Endothelial cell of umbilical vein (primary cell): ENCODE measurements at regions not wholly inside any gene's neighbourhood (a gene's known extent, or its start where the extent isn't known, plus 50 kb on each side); places are given as distances from the start of the nearest gene placed in this dataset.

Experiments
- BruUV-seq: library from RNA; stranded (reverse); fragments of 400-500 nt; replicated peaks from 2 replicates; lab custom pipeline; 2021; lab: Mats Ljungman, UMichigan
- CTCF ChIA-PET: fragments of 300-600, 350-600 bp; sonication (Branson Sonifier 250); formaldehyde crosslinking; loops from one replicate; lab custom pipeline; 2021; ENCODE audit warnings: antibody characterized with exemption, inconsistent platforms; lab: Charles Lee
- POLR2A ChIA-PET: fragments of 300-600, 350-600 bp; sonication (Branson Sonifier 250); formaldehyde crosslinking; loops from one replicate; lab custom pipeline; 2021; ENCODE audit warnings: antibody characterized with exemption, inconsistent platforms; lab: Charles Lee
- DNase-seq: peaks from one replicate; pipeline ENCODE4 v3.0.0-alpha.2; 2011; ENCODE audit warnings: low read depth, low spot score
- FAIRE-seq: peaks from 2 replicates; lab custom pipeline; 2011; peaks lifted over from hg19 to GRCh38; lab: Jason Lieb, UNC
- H2AFZ ChIP-seq: 2 replicates; pipeline ENCODE4 v1.6.0; 2012; ENCODE audit warnings: low read depth, low read length, control low read depth, inconsistent platforms
- H3K27ac ChIP-seq: 2 replicates; pipeline ENCODE4 v1.5.1; 2011; ENCODE audit warnings: low read depth, mild to moderate bottlenecking, control low read depth, low read length, moderate library complexity; ENCODE audit not compliant: insufficient read depth
- H3K27me3 ChIP-seq, 2 experiments: 2 replicates each; pipeline versions ENCODE4 v1.6.0 to v1.6.1; 2011; ENCODE audit warnings: low read length in 2 of 2, mixed read lengths in 1 of 2; ENCODE audit not compliant: control insufficient read depth in 2 of 2, insufficient read depth in 2 of 2
- H3K36me3 ChIP-seq, 2 experiments: 2 replicates in 1 of 2; 3 replicates in 1 of 2; pipeline ENCODE4 v1.5.1; 2011; ENCODE audit warnings: low read length in 2 of 2, mild to moderate bottlenecking in 1 of 2, moderate library complexity in 1 of 2; ENCODE audit not compliant: control insufficient read depth in 2 of 2, insufficient read depth in 2 of 2; ENCODE audit errors: extremely low read depth in 1 of 2
- H3K4me1 ChIP-seq: 3 replicates; pipeline ENCODE4 v1.5.1; 2011; ENCODE audit warnings: mild to moderate bottlenecking, low read length; ENCODE audit not compliant: control insufficient read depth, insufficient read depth; ENCODE audit errors: extremely low read depth
- H3K4me2 ChIP-seq: 2 replicates; pipeline ENCODE4 v1.6.1; 2011; ENCODE audit warnings: low read length, control low read depth, mixed read lengths; ENCODE audit not compliant: insufficient read depth
- H3K4me3 ChIP-seq, 3 experiments: fragments of 200-600 bp in 1 of 3; sonication (generic), shearing (Covaris generic) in 1 of 3; replicated peaks in 1 of 3; 2 replicates each; pipeline ENCODE4 v1.5.1; 2011 to 2016; ENCODE audit warnings: control low read depth in 3 of 3, low read length in 3 of 3, mild to moderate bottlenecking in 2 of 3, inconsistent platforms in 1 of 3, low read depth in 1 of 3, moderate library complexity in 1 of 3; ENCODE audit not compliant: insufficient read depth in 1 of 3
- H3K79me2 ChIP-seq: 2 replicates; pipeline ENCODE4 v1.6.0; 2012; ENCODE audit warnings: low read length, inconsistent platforms; ENCODE audit not compliant: control insufficient read depth, insufficient read depth
- H3K9ac ChIP-seq: replicated peaks from 2 replicates; pipeline ENCODE3; 2011; ENCODE audit warnings: low read length, control low read depth; ENCODE audit not compliant: insufficient read depth; ENCODE audit errors: extremely low read depth
- H3K9me1 ChIP-seq: replicated peaks from 3 replicates; pipeline ENCODE4 v1.6.0; 2011; ENCODE audit warnings: mild to moderate bottlenecking, low read length; ENCODE audit not compliant: control insufficient read depth, insufficient read depth; ENCODE audit errors: extremely low read depth
- H3K9me3 ChIP-seq: replicated peaks from 2 replicates; pipeline ENCODE4 v1.5.1; 2012; ENCODE audit warnings: low read length, inconsistent platforms; ENCODE audit not compliant: control insufficient read depth, insufficient read depth
- H4K20me1 ChIP-seq: replicated peaks from 2 replicates; pipeline ENCODE3; 2011; ENCODE audit warnings: mild to moderate bottlenecking, low read length; ENCODE audit not compliant: control insufficient read depth, insufficient read depth; ENCODE audit errors: extremely low read depth
- CTCF ChIP-seq, 2 donors: IDR thresholded peaks; 1 replicate in 1 of 2; 2 replicates in 1 of 2; pipeline ENCODE4 v1.5.1; 2011; ENCODE audit warnings: low read length in 2 of 2, mild to moderate bottlenecking in 2 of 2, moderate library complexity in 2 of 2, control low read depth in 1 of 2, inconsistent platforms in 1 of 2, low read depth in 1 of 2; ENCODE audit not compliant: insufficient read depth in 1 of 2; ENCODE audit errors: extremely low read depth in 1 of 2
- GATA2 ChIP-seq: IDR thresholded peaks from 2 replicates; pipeline ENCODE4 v1.7.0; 2011; ENCODE audit warnings: low read depth, mild to moderate bottlenecking, moderate library complexity, mixed read lengths, low read length; ENCODE audit not compliant: insufficient read length, insufficient read depth
- JUN ChIP-seq: IDR thresholded peaks from 2 replicates; pipeline ENCODE4 v1.6.1; 2011; ENCODE audit warnings: borderline replicate concordance, low read depth; ENCODE audit not compliant: insufficient read length, insufficient read depth
- MYC ChIP-seq: IDR thresholded peaks from one replicate; pipeline ENCODE4 v1.6.1; 2011; ENCODE audit warnings: mild to moderate bottlenecking, low read depth, low read length
- POLR2A ChIP-seq: IDR thresholded peaks from 2 replicates; pipeline ENCODE4 v1.6.1; 2012; ENCODE audit warnings: low read depth, mild to moderate bottlenecking, control low read depth, low read length
- POLR2AphosphoS5 ChIP-seq: IDR thresholded peaks from 2 replicates; pipeline ENCODE4 v1.6.1; 2012; ENCODE audit warnings: low read depth, mild to moderate bottlenecking, control low read depth, low read length, moderate library complexity; ENCODE audit not compliant: insufficient read depth
- dilution Hi-C: fragments of 300-500 bp; cut with MboI; formaldehyde crosslinking; loops from one replicate; pipeline ENCODE4 v1.15.0; 2019; ENCODE audit warnings: low sequenced_read_pairs; ENCODE audit not compliant: extremely low pct_ligation_motif_present
- intact Hi-C: fragments of 100-400 bp; cut with micrococcal nuclease; formaldehyde crosslinking; loops from one replicate; pipeline ENCODE4 v1.10.0; 2022

GRCh38 chr7:55306331-55306730 is 58.8 kb upstream of the LANCL2 start:
- DNase-seq (no peak), FAIRE-seq (no peak)
- intact Hi-C loops (no loop called here), dilution Hi-C loops (no loop called here)
- no peak overlapping the region for H2AFZ ChIP-seq
- TF ChIP-seq MYC, result no peak
- no peak for TF ChIP-seq GATA2
- no peak for TF ChIP-seq POLR2A
- no peak for TF ChIP-seq POLR2AphosphoS5
- TF ChIP-seq CTCF (IDR thresholded peaks at IDR 0.05; ENCODE audit: extremely low read depth in 1 of 2, insufficient read depth in 1 of 2, low read depth in 1 of 2, low read length in 2 of 2), result no peak
- TF ChIP-seq JUN, result no peak
- H3K27ac ChIP-seq, result no peak overlapping the region
- no peak overlapping the region for H3K4me2 ChIP-seq
- H4K20me1 ChIP-seq, result no peaks in the 10 kb centered on the region
- CTCF ChIA-PET, result interaction anchor here (1.0 kb wide), 1 partner anchor 9 kb away, joined by 4 read pairs; no protein-coding TSS in a partner anchor
- no peaks in the 10 kb centered on the region for H3K36me3 ChIP-seq
- peaks cover 2 to 10% of the 10 kb centered on the region in 2 experiments for H3K27me3 ChIP-seq
- no peaks in the 10 kb centered on the region for H3K9me1 ChIP-seq
- H3K4me1 ChIP-seq, result no peaks in the 10 kb centered on the region
- no peak overlapping the region for H3K9ac ChIP-seq
- H3K9me3 ChIP-seq, result no peaks in the 10 kb centered on the region
- BruUV-seq, result no TSS peak
- no peak overlapping the region for H3K4me3 ChIP-seq
- no peaks in the 10 kb centered on the region for H3K79me2 ChIP-seq
- POLR2A ChIA-PET, result no interaction called here
